GM12891 (cell line): ENCODE measurements at regions not wholly inside any gene's neighbourhood (a gene's known extent, or its start where the extent isn't known, plus 50 kb on each side); places are given as distances from the start of the nearest gene placed in this dataset.

Experiments
- PAX5 ChIP-seq: IDR thresholded peaks from 2 replicates; pipeline ENCODE4 v1.6.1; 2011; ENCODE audit warnings: low read length, moderate library complexity, mild to moderate bottlenecking; ENCODE audit not compliant: insufficient read depth, severe bottlenecking
- POLR2A ChIP-seq: IDR thresholded peaks from 2 replicates; pipeline ENCODE4 v1.6.1; 2011; ENCODE audit warnings: low read depth, low read length, control low read depth
- POLR2AphosphoS5 ChIP-seq: IDR thresholded peaks from 2 replicates; pipeline ENCODE4 v1.6.1; 2011; ENCODE audit warnings: low read depth, low read length, control low read depth
- POU2F2 ChIP-seq: IDR thresholded peaks from 2 replicates; pipeline ENCODE4 v1.6.1; 2011; ENCODE audit warnings: low read depth, mild to moderate bottlenecking, control low read depth, low read length, moderate library complexity
- SPI1 ChIP-seq: IDR thresholded peaks from 2 replicates; pipeline ENCODE4 v1.6.1; 2011; ENCODE audit warnings: low read depth, low read length, control low read depth
- TAF1 ChIP-seq: IDR thresholded peaks from 2 replicates; pipeline ENCODE4 v1.6.1; 2011; ENCODE audit warnings: low read depth, low read length, control low read depth

DNA sequence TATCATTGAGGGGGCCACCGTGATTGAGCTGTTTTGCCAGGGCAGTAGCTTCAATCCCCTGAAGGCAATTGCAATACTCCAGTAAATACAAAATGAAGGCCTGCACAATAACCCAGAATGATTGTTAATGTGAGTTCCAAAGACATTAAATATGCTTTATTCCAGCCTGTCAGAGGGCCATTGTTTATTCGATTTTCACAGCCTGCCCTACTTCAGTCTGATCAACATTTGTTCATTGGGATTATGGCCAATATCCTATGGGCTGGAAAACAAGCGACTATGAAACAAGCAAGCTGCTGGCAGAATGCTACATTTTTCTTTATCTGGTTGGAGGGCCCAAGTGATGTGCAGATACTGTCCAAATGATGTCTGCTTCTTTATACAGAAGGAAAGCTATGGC is 543.1 kb downstream of the TLE1 start:
- TF ChIP-seq POLR2AphosphoS5 (no peak), POLR2A (no peak), TAF1 (no peak), SPI1 (no peak), PAX5 (no peak), POU2F2 (no peak)
